ENCODE measurements at regions not wholly inside any gene's neighbourhood (a gene's known extent, or its start where the extent isn't known, plus 50 kb on each side); places are given as distances from the start of the nearest gene placed in this dataset.

GRCh38 chr4:27215220-27215826 lies 354.7 kb downstream of the STIM2 start:
- TF ChIP-seq POLR2AphosphoS5 (IDR thresholded peaks at IDR 0.05; ENCODE audit: borderline replicate concordance, low read depth, low read length) (no peak), EZH2 (IDR thresholded peaks at IDR 0.05) (no peak), FOXP2 (optimal IDR thresholded peaks at IDR 0.05; ENCODE audit: control extremely low read depth, extremely low read length, insufficient read depth) (no peak)
